SH-SY5Y (cell line): ENCODE measurements at regions not wholly inside any gene's neighbourhood (a gene's known extent, or its start where the extent isn't known, plus 50 kb on each side); places are given as distances from the start of the nearest gene placed in this dataset.

Experiments
- GATA2 ChIP-seq: IDR thresholded peaks from 2 replicates; pipeline ENCODE4 v1.6.1; 2011; ENCODE audit warnings: mild to moderate bottlenecking, low read depth, low read length
- GATA3 ChIP-seq: IDR thresholded peaks from 2 replicates; pipeline ENCODE4 v1.6.1; 2011; ENCODE audit warnings: low read depth, mild to moderate bottlenecking, low read length, moderate library complexity

DNA sequence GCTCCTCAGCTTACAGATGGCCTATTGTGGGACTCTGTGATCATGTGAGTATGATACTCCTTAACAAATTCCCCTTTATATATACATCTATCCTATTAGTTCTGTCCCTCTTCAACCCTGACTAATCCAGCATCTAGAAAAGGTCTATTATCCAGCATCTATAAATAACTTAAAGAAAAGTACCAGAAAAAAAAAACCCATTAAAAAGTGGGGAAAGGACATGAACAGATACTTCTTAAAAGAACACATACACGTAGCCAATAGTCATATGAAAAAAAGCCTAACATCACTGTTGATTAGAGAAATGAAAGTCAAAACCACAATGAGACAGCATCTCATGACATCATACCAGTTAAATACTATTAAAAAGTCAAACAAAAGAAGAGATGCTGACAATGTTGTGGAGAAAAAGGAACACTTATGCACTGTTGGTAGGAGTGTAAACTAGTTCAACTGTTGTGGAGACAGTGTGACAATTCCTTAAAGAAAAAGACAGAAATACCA, 549.5 kb upstream of the GRM3 start:
- no peak for TF ChIP-seq GATA2
- no peak for TF ChIP-seq GATA3
